HG03045 (cell line): ENCODE measurements at regions not wholly inside any gene's neighbourhood (a gene's known extent, or its start where the extent isn't known, plus 50 kb on each side); places are given as distances from the start of the nearest gene placed in this dataset.

Experiments
- ATAC-seq: cut with Tn5 transposase; IDR thresholded peaks from one replicate; pipeline ENCODE4 v1.9.1; 2021; ENCODE audit warnings: mild to moderate bottlenecking, moderate library complexity; ENCODE audit not compliant: unreplicated experiment

DNA sequence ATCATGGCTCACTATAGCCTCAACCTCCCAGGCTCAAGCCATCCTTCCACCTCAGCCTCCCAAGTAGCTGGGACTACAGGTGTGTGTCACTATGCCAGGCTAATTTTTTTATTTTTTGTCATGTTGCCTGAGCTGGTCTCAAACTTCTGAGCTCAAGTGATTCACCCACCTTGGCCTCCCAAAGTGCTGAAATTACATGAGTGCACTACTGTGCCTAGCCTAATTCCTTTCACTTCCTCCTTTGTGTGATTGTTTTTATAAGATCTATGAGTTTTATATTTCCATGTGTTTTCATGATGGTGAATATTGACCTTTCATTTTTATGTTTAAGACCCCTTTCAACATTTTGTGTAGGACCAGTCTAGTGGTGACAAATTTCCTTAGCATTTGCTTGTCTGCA lies 55.2 kb upstream of the IL12B start:
- ATAC-seq = no peak

DNA sequence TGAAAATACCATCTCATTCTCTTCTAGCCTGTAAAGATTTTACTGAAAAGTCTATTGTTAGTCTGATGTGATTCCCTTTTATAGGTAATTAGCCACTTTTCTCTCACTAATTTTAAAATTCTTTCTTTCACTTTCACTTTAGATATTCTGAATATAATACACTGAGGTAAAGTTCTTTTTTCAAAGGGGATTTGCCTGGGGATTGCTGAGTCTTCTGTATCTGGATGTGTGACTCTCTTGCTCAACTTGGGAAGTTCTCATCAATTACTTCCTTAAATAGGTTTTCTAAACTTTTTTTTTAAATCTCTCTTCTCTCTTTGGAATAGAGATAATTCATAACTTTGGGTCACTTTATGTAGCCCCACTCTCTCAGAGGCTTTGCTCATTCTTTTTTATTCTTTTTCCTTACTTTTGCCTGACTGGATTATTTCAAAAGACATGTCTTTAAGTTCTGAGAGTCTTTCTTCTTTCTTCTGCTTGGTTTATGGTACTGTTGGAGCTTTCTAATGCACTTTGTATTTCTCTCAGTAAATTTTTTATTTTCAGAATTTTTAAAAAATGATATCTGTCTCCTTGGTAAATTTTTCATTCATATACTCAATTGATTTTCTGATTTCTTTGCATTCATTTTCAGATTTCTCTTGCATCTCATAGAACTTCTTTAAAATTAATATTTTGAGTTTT lies 55.9 kb upstream of the IL12B start:
- no peak for ATAC-seq

DNA sequence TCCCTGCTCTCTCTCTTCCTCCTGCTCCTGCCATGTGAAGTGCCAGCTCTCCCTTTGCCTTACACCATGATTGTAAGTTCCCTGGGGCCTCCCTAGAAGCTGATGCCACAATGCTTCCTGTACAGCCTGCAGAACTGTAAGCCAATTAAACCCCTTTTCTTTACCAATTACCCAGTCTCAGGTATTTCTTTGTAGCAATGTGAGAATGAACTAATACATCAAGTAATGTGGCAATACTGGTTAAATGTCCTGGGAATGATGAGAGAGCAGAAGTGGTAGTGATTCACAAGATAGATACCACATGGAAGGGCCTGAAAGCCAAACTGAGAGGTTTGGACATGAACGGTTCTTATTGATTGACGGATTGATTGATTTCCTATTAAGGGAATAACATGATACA lies 62.6 kb upstream of the IL12B start:
- ATAC-seq = no peak

DNA sequence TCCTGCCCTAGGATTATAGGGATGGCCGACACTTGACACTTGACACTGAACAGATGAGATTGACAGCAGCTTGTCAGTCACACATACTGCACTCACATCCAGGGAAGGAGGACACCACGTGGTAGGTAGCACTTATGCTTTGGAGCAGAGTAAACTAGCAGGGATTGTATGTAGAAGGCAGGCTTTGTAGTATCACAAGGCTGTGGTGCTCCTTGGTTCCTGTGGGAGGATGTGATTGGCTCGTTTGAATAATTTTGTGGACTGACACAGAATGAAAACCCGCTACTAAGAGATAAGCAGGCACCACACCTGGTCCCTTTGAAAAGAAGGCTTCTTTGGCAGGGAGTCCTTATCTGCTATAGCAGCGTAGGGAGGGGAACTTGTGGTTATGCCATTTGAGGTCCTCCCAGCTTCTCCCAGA lies 63.6 kb upstream of the IL12B start:
- ATAC-seq = no peak

DNA sequence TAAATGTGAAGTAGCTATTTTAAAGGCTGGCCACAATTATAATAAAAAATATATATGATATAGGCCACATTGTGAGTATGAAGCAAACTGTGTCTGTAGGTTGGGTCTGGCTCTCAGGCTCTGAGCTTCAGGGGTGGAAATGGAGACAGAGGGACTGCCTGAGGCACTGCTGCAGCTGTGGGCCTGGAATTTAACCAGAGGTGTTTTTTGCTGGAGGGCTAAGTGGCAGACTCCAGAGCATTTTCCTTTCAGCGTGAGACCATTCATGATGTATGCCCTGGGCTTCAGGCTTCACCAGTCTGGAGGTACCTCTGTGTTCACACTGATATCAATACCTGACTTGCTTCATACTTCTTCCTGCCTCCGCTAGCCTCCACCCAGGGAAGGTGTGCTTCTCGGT lies 64.9 kb upstream of the IL12B start:
- ATAC-seq = no peak

DNA sequence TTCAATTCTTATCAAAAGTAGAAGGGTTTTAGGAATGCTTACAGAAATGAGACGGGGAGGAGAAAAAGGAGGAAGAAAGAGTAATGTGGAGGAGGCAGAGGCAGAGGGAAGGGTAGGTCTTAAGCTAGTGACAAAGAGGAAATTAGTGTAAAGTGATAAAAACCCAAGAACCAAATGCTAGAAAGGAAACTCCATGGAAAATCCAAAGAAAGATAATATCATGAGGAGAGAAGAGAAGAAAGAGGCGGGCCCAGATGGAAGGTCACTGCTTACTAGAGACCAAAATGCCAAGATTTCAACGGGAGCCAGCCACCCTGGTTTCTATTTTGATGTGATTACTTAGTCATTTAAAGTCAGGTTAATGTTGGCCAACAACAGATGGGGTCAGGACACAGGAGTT lies 68.6 kb upstream of the IL12B start:
- ATAC-seq = no peak

DNA sequence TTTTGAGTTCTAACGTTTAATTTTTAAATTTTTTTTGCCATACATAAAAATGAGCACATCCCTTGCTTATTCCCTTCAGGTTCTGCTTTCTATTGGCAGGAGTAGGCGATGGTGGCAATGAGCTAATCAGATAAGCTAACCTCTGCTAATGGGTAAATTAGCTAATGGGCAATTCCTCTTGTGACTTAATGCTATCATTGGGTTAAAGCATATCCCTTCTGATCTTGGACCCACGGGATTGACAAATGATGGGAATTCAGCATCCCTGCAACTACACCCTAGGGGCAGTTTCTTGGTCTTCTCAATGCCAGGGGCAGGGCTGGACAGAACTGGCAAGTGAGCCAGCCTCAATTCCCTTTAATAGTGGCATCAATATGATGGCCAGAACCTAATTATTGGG lies 70.2 kb upstream of the IL12B start:
- no peak for ATAC-seq

DNA sequence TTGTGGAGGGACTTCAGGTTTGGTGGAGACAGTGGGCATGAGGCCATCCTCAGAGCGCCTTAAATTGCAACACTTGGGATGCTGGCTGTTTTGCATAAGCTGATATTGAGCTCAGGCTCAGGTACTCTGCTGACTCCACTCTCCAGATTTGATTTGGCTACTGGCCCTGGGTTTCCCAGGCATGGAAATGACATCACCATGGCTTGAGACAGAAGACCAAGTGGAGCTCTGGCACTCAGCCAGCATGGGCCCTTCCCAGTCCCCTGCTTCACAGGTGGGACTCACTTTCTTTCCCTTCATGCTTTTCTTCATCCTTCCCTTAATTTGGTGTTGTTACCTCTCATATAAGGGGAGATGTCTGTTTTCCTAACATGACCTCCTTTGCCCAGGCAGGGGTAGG lies 72.0 kb upstream of the IL12B start:
- ATAC-seq = no peak

DNA sequence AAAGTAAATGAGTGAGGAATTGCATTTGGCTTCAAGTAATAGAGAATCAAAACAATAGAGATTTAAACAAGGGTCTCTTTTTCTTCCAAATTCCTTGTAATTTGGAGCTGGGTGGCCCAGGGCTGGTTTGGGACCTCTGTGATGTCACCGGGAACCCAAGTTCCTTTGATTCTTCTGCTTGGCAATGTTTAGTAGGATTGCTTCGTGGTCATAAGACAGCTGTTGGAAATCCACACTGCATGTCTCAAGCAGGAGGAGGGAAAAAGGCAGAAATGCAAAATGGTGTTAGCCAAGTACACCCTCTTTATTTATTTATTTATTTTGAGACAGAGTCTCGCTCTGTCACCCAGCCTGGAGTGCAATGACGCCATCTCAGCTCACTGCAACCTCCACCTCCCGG lies 72.6 kb upstream of the IL12B start:
- no peak for ATAC-seq

DNA sequence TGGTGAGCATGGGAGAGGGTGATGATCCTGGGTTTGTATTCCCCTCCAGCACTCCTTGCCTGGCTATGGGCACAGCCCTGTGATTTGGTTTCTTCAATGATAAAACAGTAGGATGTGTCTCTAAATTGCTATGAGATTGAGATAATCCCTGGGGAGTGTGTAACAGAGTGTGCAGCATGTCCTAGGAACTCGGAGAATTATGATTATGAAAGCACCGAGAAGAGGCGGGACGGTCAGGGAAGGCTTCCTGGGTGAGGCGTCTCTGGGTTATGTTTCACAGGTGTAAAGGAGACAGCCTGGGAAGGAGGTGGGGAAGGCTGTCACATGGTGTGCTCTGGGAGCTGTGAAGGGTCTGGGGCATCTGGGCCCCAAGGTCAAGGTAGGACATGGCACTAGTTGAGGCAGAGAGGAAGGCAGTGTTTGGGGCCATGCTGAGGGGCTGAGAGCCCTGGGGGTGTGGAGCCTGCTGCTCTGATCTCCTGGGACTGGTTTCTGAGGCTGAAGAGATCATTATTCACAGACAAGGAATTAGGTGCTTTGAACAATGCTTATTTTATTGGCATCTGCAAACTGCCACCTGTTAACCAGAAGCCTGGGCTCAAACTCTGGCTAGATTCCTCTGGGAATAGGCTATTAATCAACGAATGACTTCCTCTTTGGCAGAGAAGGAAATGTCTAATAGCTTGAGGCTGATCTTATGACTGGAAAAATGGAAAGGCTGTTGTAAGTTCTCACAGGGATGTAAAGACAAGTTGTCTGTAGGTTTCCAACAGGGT lies 73.8 kb upstream of the IL12B start:
- ATAC-seq = no peak

DNA sequence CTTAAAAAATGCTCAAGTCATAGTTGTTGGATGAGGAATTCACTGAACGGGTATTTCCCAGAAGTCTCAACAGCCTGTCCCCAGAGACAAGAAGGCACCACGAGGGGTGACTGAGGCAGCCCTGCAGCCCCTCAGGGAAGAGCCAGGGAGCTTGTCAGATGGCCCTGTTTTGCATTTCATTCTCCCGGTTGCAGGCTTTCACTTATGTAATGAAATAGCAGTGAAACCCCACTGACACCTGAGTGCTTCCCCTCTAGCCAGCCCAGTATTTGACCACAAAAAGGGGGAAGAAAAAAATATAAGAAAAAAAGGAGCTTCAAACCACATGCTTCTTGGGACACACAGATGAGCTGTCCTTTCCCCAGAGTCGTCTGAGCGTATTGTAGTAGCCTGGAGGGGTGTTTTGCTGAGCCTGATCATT lies 75.3 kb upstream of the IL12B start:
- ATAC-seq = peak; percentile 73

DNA sequence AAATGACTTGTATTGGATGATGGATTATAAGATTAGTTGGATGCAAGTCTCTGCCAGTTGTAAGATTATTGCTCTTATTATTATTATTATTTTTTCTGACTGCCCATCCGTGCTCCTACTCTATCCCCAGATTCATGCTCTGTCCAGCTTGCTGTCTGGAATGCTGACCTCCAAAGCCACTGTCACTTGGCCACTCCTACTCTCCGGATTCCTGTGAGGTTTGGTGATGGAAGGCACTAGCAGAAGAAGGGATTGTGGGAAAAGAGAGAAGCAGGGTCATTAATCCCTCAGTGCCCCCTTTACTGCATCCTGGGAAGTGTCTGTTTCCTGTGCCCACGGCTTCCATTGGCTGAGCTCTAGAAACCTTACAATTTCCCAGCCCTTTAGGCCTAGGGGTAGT lies 76.3 kb upstream of the IL12B start:
- ATAC-seq = no peak

DNA sequence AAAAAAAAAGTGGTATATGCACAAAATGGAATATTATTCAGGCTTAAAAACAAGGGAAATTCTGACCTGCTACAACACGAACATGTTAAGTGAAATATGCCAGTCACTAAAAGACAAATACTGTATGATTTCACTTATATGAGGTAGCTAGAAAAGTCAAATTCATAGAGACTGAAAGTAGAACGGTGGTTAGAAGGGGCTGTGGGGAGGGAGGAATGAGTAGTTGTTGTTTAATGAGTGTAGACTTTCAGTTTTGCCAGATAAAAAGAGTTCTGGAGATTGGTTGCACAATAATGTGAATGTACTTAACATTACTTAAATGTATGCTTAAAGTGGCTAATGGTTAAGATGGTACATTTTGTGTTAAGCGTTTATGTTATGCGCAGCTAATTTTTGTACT lies 79.5 kb upstream of the IL12B start:
- peak; percentile 57 for ATAC-seq

DNA sequence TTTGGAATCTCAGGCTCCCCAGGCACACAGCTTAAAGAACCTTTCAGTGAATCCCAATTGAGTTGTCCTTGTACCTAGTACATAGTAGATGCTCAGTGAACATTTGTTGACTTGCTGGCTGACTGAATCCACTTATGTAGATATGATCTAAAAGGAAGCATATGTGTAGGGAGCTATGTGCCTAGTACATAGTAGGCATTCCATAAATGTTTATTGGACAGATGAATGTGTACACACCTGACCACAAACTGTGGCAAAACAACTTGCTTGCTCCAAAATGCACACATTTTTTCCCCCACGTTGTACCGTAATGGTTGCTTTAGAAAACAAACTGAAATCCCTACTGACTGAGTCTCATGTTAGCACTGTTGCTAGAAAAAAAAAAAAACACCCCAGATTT lies 80.2 kb upstream of the IL12B start:
- no peak for ATAC-seq

DNA sequence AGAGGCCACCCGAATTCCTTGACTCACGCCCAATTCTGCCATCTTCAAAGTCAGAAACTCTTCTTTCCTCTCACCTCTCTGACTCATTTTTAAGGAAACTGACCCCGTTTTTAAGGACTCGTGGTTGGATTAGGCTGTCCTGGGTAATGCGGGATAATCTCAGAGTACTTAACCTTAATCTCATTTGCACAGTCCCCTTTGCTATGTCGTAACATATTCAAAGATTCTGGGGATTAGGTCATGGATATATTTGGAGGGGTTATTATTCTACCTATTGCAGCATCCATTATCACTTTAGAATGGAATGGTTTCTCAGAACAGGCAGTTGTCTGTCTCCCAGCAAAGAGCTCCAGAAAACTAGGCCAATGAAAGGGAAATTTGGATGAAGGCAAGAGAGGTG lies 80.8 kb upstream of the IL12B start:
- ATAC-seq = no peak

DNA sequence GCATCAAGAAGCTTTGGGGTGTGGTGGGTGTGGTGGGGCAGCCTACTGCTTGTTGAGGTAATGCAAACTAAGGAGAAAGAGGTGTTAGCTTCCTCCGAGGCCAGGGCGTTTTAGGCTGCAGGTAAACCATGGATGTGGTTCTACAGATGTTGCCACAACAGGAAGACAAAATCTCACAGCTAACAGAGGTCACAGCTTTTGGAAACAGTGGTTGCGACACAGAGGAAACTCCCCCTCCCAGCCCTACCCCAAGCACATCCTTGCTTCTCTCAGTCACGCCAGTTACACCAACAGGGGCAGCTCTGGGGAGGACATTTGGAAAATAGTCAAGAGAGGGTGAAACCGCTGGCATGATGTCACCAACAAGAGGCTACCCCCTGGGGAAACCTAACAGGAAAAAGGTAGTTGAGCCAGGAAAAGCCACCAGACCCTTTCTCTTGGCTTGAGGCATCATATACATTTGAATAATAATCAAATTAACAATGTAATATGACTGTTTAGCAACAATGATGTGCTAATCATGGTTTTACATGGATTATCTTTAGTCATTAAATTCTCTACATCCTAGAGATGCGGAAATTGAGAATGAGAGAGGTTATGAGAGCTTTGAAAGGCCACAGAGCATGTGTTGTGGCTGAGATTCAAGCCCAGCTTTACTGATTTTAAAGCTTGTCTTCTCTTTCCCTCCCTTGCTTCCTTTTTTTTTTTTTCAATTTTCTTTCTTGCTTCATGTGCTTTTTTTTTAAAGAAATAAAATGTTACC lies 82.2 kb upstream of the IL12B start:
- peak; percentile 52 for ATAC-seq

DNA sequence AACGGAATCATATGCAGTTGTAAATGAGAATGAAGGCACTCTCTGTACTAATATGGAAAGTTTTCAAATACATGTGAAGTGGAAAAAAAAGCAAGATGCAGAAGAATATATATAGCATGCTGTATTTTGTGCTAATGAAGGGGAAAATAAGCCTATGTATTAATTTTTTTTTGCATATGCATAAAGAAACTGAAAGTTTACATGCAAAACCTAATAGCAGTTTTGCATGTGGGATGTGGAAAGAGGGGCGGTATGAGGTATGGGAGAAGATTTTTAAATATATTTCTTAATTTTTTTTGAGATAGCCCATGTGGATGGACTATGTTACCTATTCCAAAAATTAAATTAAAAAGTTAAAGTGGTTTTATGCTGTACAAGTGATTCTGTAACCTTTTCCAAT lies 83.7 kb upstream of the IL12B start:
- ATAC-seq = no peak

DNA sequence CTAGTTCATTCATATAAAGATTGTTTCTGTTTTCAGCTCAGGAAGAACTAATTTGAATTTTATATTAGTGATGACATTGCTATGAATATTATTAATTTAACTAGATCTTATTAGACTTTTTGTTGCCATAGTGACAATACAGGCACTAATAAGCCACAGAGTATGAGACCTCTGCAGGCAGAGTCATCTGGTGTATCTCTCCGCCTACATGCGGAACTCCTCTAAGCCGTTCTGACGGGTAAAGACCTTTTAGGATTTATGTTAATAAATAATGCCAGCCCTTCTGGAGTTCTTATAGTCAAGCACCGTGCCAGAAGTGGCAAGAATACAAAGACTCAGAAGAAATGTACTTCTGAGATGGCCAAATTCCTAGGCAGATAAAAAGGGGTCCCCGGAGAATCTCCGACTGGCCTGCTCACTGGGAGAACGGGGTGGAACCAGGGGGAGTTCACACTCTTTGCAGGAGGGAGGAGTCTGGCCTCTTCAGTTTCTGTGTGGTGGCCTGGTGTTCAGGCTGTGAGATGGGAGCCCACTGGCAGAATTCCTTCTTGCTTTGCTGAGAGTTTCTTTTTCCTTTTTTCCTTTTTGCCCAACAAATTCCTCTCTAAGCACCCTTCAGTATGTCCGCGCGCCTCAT lies 85.1 kb upstream of the IL12B start:
- ATAC-seq = no peak

DNA sequence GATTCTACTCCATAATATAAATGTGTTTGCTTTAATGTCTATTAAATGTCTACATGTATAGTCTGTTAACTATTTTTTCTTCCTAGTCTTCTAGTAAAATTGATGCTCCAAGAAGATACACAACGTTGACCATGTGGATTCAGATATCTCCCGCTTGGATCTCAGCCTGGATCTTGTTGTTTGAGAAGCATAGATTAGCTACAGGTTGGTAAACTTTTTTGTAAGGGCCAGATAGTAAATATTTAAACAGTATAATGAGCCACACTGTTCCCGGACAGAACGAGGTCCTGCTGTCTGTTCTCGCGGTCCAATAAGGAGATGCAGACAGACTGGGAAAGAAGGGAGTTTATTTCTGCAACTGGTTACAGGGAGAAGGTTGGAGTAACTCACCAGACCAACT lies 86.2 kb upstream of the IL12B start:
- ATAC-seq = no peak

DNA sequence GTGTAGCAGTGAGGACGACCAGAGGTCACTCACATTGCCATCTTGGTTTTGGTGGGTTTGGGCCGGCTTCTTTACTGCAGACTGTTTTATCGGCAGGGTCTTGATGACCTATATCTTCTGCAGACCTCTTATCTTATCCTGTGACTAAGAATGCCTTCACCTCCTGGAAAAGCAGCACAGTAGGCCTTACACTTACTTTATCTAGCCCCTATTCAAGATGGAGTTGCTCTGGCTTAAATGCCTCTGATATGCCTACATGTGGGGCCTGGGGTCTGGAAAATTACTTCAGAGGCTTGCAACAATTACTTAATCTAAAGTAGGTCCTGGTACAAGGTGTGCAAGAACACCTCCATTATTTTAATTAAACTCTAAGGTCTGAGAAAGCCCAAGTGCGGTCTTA lies 86.9 kb upstream of the IL12B start:
- no peak for ATAC-seq

DNA sequence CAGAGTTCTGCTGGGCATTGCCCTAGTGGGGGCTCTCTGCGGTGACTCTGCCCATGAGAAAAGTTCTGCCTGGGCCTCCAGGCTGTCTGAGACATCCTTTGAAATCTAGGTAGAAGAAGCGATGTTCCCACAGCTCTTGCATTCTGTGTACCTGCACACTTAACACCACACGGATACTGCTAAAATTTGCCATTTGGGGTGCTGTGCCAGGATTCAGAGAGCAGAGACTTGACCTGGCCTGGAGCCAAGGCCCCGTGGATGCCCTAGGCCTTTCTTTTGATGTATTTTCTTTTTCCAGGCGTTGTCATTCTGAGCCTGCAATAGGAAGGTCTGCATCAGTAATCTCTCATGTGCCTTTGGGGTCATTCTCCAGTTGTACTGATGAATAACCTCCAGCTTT lies 89.3 kb upstream of the IL12B start:
- ATAC-seq = no peak

DNA sequence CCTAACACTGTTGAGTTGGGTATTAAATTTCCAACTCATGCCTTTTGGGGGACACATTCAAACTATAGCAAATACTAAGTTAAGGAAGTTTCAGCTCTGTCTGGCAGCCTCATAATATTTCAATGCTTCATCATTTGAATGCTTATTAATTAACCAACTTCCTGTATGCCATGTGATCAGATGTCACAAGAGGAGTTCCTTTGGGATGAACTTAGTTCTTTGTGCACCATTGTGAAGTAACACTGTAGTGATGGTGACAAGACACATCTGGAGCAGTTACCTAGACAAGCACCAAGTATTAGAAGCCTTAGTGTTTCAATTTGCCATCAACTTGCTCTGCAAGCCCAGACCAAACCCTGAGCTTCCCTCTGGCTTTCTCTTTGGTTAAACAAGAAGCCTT lies 90.7 kb upstream of the IL12B start:
- ATAC-seq = no peak
